ENCODE measurements at regions not wholly inside any gene's neighbourhood (a gene's known extent, or its start where the extent isn't known, plus 50 kb on each side); places are given as distances from the start of the nearest gene placed in this dataset.

- no peak for DNase-seq (ENCODE audit: low spot score)
- in situ Hi-C loops (cut with MboI; ENCODE audit: low pct_unique_long_range_greater_than_20kb, low sequenced_read_pairs, unreplicated experiment), result no loop called here
- TF ChIP-seq, protein P1, sequence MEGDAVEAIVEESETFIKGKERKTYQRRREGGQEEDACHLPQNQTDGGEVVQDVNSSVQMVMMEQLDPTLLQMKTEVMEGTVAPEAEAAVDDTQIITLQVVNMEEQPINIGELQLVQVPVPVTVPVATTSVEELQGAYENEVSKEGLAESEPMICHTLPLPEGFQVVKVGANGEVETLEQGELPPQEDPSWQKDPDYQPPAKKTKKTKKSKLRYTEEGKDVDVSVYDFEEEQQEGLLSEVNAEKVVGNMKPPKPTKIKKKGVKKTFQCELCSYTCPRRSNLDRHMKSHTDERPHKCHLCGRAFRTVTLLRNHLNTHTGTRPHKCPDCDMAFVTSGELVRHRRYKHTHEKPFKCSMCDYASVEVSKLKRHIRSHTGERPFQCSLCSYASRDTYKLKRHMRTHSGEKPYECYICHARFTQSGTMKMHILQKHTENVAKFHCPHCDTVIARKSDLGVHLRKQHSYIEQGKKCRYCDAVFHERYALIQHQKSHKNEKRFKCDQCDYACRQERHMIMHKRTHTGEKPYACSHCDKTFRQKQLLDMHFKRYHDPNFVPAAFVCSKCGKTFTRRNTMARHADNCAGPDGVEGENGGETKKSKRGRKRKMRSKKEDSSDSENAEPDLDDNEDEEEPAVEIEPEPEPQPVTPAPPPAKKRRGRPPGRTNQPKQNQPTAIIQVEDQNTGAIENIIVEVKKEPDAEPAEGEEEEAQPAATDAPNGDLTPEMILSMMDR (IDR thresholded peaks at IDR 0.05; ENCODE audit: extremely low read depth, insufficient read depth, missing control alignments), result no peak
Measured at GRCh38 chr4:189255636-189256035, 685.0 kb upstream of the FRG1 start.

- DNase-seq (ENCODE audit: low spot score), result no peak
- in situ Hi-C loops (cut with MboI; ENCODE audit: low pct_unique_long_range_greater_than_20kb, low sequenced_read_pairs, unreplicated experiment), result no loop called here
- TF ChIP-seq, protein P1 (IDR thresholded peaks at IDR 0.05; ENCODE audit: extremely low read depth, insufficient read depth, missing control alignments), result no peak
Measured at GRCh38 chr4:189261475-189261874, 679.2 kb upstream of the FRG1 start.

DNA sequence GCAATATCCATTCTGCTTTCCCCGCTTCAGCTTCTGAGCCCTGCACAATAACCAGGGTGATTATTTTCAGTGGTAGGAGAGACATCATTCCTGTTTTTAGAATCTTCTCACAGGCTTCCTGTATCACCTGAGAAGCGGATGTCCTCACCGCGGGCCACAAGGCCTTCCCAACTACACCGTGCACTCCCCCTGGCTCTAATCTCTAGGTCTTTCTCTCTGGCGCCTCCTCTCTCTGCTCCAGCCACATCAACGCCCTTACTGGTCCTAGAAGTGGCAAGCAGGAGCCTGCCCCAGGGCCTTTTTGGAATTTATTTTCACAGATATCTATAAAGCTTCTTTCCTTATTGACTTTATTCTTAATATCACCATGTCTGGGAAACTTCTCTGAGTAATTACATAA, 675.2 kb upstream of the FRG1 start:
- TF ChIP-seq, protein P1 (IDR thresholded peaks at IDR 0.05; ENCODE audit: extremely low read depth, insufficient read depth, missing control alignments), result no peak
- DNase-seq (ENCODE audit: low spot score), result no peak
- in situ Hi-C loops (cut with MboI; ENCODE audit: low pct_unique_long_range_greater_than_20kb, low sequenced_read_pairs, unreplicated experiment), result no loop called here

- in situ Hi-C loops (cut with MboI; ENCODE audit: low pct_unique_long_range_greater_than_20kb, low sequenced_read_pairs, unreplicated experiment), result no loop called here
- no peak for DNase-seq (ENCODE audit: low spot score)
- TF ChIP-seq, protein P1 (IDR thresholded peaks at IDR 0.05; ENCODE audit: extremely low read depth, insufficient read depth, missing control alignments), result no peak
Measured at GRCh38 chr4:189267312-189267965, 673.2 kb upstream of the FRG1 start.

- in situ Hi-C loops (cut with MboI; ENCODE audit: low pct_unique_long_range_greater_than_20kb, low sequenced_read_pairs, unreplicated experiment), result no loop called here
- no peak for DNase-seq (ENCODE audit: low spot score)
- TF ChIP-seq, protein P1 (IDR thresholded peaks at IDR 0.05; ENCODE audit: extremely low read depth, insufficient read depth, missing control alignments), result no peak
Measured at GRCh38 chr4:189278597-189279165, 662.0 kb upstream of the FRG1 start.

DNA sequence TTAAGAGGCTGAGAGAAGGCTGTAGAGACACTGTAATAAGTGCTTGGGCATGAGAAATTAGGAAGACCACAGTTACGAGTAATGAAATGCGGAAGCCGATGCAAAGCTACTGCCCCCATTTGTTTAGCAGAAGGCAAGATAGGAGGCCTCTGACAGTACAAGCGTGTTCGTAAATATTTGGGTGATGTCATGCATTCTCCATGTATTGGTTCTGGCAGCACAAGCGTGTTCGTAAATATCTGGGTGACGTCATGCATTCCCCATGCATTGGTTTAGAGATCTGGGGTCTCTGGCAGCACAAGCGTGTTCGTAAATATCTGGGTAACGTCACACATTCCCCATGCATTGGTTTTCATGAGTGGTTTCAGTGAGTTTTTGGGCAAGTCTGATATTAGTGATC, 661.5 kb upstream of the FRG1 start:
- TF ChIP-seq, protein P1 (IDR thresholded peaks at IDR 0.05; ENCODE audit: extremely low read depth, insufficient read depth, missing control alignments), result no peak
- in situ Hi-C loops (cut with MboI; ENCODE audit: low pct_unique_long_range_greater_than_20kb, low sequenced_read_pairs, unreplicated experiment), result no loop called here
- no peak for DNase-seq (ENCODE audit: low spot score)
